IMR-90 (cell line): ENCODE measurements at regions not wholly inside any gene's neighbourhood (a gene's known extent, or its start where the extent isn't known, plus 50 kb on each side); places are given as distances from the start of the nearest gene placed in this dataset.

Experiments
- ATAC-seq: fragments of 200-7000 bp; cut with Tn5 transposase; 2 replicates; pipeline ENCODE4 v1.9.1; 2020; ENCODE audit warnings: low read depth, mild to moderate bottlenecking, moderate library complexity
- BruUV-seq: library from RNA; stranded (reverse); fragments of 400-500 nt; replicated peaks from 2 replicates; lab custom pipeline; 2021; lab: Mats Ljungman, UMichigan
- CTCF ChIA-PET: fragments of 300-600 bp; formaldehyde crosslinking; extraction: SDS; loops from one replicate; lab custom pipeline; 2021; ENCODE audit warnings: antibody characterized with exemption; lab: Yijun Ruan, JAX
- POLR2A ChIA-PET: fragments of 300-600 bp; sonication (Branson Sonifier 250); formaldehyde crosslinking; loops from one replicate; lab custom pipeline; 2022; ENCODE audit warnings: antibody characterized with exemption; ENCODE audit not compliant: unreplicated experiment; lab: Charles Lee
- DNase-seq: peaks from one replicate; pipeline ENCODE4 v3.0.0; 2013
- H2AFZ ChIP-seq: replicated peaks from 2 replicates; pipeline ENCODE3; 2013; ENCODE audit warnings: low read length, mild to moderate bottlenecking; ENCODE audit not compliant: poor library complexity
- H2AK5ac ChIP-seq: 2 replicates; pipeline ENCODE4 v1.6.1; 2013; ENCODE audit warnings: low read depth, low read length, inconsistent platforms
- H2AK9ac ChIP-seq: replicated peaks from 2 replicates; pipeline ENCODE3; 2013; ENCODE audit warnings: mild to moderate bottlenecking, low read depth, low read length, moderate library complexity; ENCODE audit not compliant: poor library complexity
- H2BK120ac ChIP-seq: 2 replicates; pipeline ENCODE4 v1.6.1; 2013; ENCODE audit warnings: low read depth, low read length, inconsistent platforms
- H2BK15ac ChIP-seq: 3 replicates; pipeline ENCODE4 v1.6.1; 2013; ENCODE audit warnings: low read depth, low read length, inconsistent platforms
- H2BK20ac ChIP-seq: 2 replicates; pipeline ENCODE4 v1.6.1; 2013; ENCODE audit warnings: low read depth, mild to moderate bottlenecking, inconsistent platforms, low read length, moderate library complexity
- H2BK5ac ChIP-seq: 2 replicates; pipeline ENCODE4 v1.6.1; 2013; ENCODE audit warnings: mild to moderate bottlenecking, low read depth, low read length, inconsistent platforms; ENCODE audit not compliant: poor library complexity, severe bottlenecking
- H3K14ac ChIP-seq: replicated peaks from 2 replicates; pipeline ENCODE4 v1.6.1; 2013; ENCODE audit warnings: low read depth, low read length, inconsistent platforms
- H3K18ac ChIP-seq: 2 replicates; pipeline ENCODE4 v1.6.1; 2013; ENCODE audit warnings: low read depth, low read length, control low read depth
- H3K23ac ChIP-seq: 2 replicates; pipeline ENCODE4 v1.6.1; 2013; ENCODE audit warnings: low read depth, low read length, inconsistent platforms
- H3K27ac ChIP-seq: 2 replicates; pipeline ENCODE4 v1.5.1; 2013; ENCODE audit warnings: mild to moderate bottlenecking, control low read depth, low read length; ENCODE audit not compliant: insufficient read depth
- H3K27me3 ChIP-seq: 2 replicates; pipeline ENCODE4 v1.6.1; 2013; ENCODE audit warnings: low read length; ENCODE audit not compliant: control insufficient read depth, insufficient read depth
- H3K36me3 ChIP-seq: 2 replicates; pipeline ENCODE4 v1.6.1; 2013; ENCODE audit warnings: low read length, mixed read lengths; ENCODE audit not compliant: control insufficient read depth, insufficient read depth
- H3K4ac ChIP-seq: 2 replicates; pipeline ENCODE4 v1.6.1; 2013; ENCODE audit warnings: low read depth, low read length, inconsistent platforms
- H3K4me1 ChIP-seq: 2 replicates; pipeline ENCODE4 v1.6.1; 2013; ENCODE audit warnings: low read length, mixed read lengths; ENCODE audit not compliant: control insufficient read depth, insufficient read depth
- H3K4me2 ChIP-seq: 2 replicates; pipeline ENCODE4 v1.6.1; 2013; ENCODE audit warnings: low read depth, mild to moderate bottlenecking, control low read depth, low read length, moderate library complexity
- H3K4me3 ChIP-seq: 2 replicates; pipeline ENCODE4 v1.5.1; 2013; ENCODE audit warnings: low read depth, mild to moderate bottlenecking, control low read depth, low read length, moderate library complexity; ENCODE audit not compliant: insufficient read depth
- H3K56ac ChIP-seq: 2 replicates; pipeline ENCODE4 v1.6.1; 2013; ENCODE audit warnings: low read length, inconsistent platforms; ENCODE audit not compliant: insufficient read depth; ENCODE audit errors: extremely low read depth
- H3K79me1 ChIP-seq, 2 experiments: 2 replicates each; pipeline ENCODE4 v1.6.1; 2013; ENCODE audit warnings: low read length in 2 of 2, inconsistent platforms in 1 of 2, low read depth in 1 of 2
- H3K9ac ChIP-seq: 2 replicates; pipeline ENCODE4 v1.6.1; 2013; ENCODE audit warnings: low read depth, low read length, control low read depth
- H3K9me1 ChIP-seq: 2 replicates; pipeline ENCODE4 v1.6.1; 2013; ENCODE audit warnings: low read length, inconsistent platforms; ENCODE audit not compliant: insufficient read depth
- H3K9me3 ChIP-seq: 2 replicates; pipeline ENCODE4 v1.6.1; 2013; ENCODE audit warnings: low read length; ENCODE audit not compliant: control insufficient read depth, insufficient read depth
- H4K20me1 ChIP-seq: 2 replicates; pipeline ENCODE4 v1.6.1; 2013; ENCODE audit warnings: low read length, inconsistent platforms; ENCODE audit not compliant: insufficient read depth
- H4K5ac ChIP-seq: 2 replicates; pipeline ENCODE4 v1.6.1; 2013; ENCODE audit warnings: mild to moderate bottlenecking, low read depth, low read length, control low read depth
- H4K8ac ChIP-seq, 2 experiments: 2 replicates each; pipeline ENCODE4 v1.6.1; 2013; ENCODE audit warnings: low read depth in 2 of 2, low read length in 2 of 2, control low read depth in 1 of 2, inconsistent platforms in 1 of 2
- H4K91ac ChIP-seq: 2 replicates; pipeline ENCODE4 v1.6.1; 2013; ENCODE audit warnings: low read depth, low read length, inconsistent platforms; ENCODE audit not compliant: insufficient read depth
- BHLHE40 ChIP-seq: fragments of 150-350 bp; IDR thresholded peaks from 2 replicates; pipeline ENCODE4 v1.6.1; 2016; ENCODE audit warnings: mild to moderate bottlenecking, low read depth, low read length
- CHD1 ChIP-seq: IDR thresholded peaks from 2 replicates; pipeline ENCODE4 v1.6.1; 2012; ENCODE audit warnings: low read depth, low read length, improper control_type of control experiment
- FOS ChIP-seq: fragments of 150-350 bp; IDR thresholded peaks from 2 replicates; pipeline ENCODE4 v1.6.1; 2016; ENCODE audit warnings: low read depth, low read length
- MAZ ChIP-seq: IDR thresholded peaks from 2 replicates; pipeline ENCODE4 v1.6.1; 2012; ENCODE audit warnings: low read depth, mild to moderate bottlenecking, low read length, improper control_type of control experiment, moderate library complexity, borderline replicate concordance
- NFE2L2 ChIP-seq: fragments of 150-350 bp; IDR thresholded peaks from 2 replicates; pipeline ENCODE4 v1.6.1; 2016; ENCODE audit warnings: low read depth, mild to moderate bottlenecking, low read length
- POLR2A ChIP-seq: IDR thresholded peaks from 2 replicates; pipeline ENCODE4 v1.6.1; 2012; ENCODE audit warnings: mild to moderate bottlenecking, low read depth, low read length
- RAD21 ChIP-seq: IDR thresholded peaks from 2 replicates; pipeline ENCODE4 v1.6.1; 2012; ENCODE audit warnings: low read length, improper control_type of control experiment
- RCOR1 ChIP-seq: IDR thresholded peaks from 2 replicates; pipeline ENCODE4 v1.6.1; 2012; ENCODE audit warnings: mild to moderate bottlenecking, low read length, improper control_type of control experiment; ENCODE audit not compliant: insufficient replicate concordance
- SMC3 ChIP-seq: fragments of 150-350 bp; IDR thresholded peaks from 2 replicates; pipeline ENCODE4 v1.6.1; 2016; ENCODE audit warnings: low read depth, mild to moderate bottlenecking, antibody characterized with exemption, low read length, moderate library complexity
- WGBS, 2 experiments: methylation state at CpG; one replicate each; pipeline versions ENCODE4 v1.1.5 to v1.1.7; 2013; ENCODE audit warnings: missing lambda C conversion rate in 2 of 2; ENCODE audit not compliant: insufficient read length in 1 of 2; ENCODE audit errors: extremely low coverage in 2 of 2; 5-methylcytosine and 5-hydroxymethylcytosine counted together
- dilution Hi-C: fragments of 300-500 bp; cut with HindIII; formaldehyde crosslinking; loops from one replicate; pipeline ENCODE4 v1.14.3; 2018; ENCODE audit warnings: low sequenced_read_pairs; ENCODE audit not compliant: unreplicated experiment
- in situ Hi-C: fragments of 300-500 bp; cut with MboI; formaldehyde crosslinking; loops from 3 replicates; pipeline ENCODE4 v1.14.3; 2019; ENCODE audit warnings: low sequenced_read_pairs, inconsistent platforms, mixed read lengths
- intact Hi-C: fragments of 100-400 bp; cut with micrococcal nuclease; formaldehyde crosslinking; loops from 2 replicates; pipeline ENCODE4 v1.10.0; 2022
- TF ChIP-seq, protein P1 (sequence below): fragments of 150-350 bp; IDR thresholded peaks from 2 replicates; pipeline ENCODE4 v1.6.1; 2016; ENCODE audit warnings: low read depth, mild to moderate bottlenecking, low read length, moderate library complexity, borderline replicate concordance

DNA sequence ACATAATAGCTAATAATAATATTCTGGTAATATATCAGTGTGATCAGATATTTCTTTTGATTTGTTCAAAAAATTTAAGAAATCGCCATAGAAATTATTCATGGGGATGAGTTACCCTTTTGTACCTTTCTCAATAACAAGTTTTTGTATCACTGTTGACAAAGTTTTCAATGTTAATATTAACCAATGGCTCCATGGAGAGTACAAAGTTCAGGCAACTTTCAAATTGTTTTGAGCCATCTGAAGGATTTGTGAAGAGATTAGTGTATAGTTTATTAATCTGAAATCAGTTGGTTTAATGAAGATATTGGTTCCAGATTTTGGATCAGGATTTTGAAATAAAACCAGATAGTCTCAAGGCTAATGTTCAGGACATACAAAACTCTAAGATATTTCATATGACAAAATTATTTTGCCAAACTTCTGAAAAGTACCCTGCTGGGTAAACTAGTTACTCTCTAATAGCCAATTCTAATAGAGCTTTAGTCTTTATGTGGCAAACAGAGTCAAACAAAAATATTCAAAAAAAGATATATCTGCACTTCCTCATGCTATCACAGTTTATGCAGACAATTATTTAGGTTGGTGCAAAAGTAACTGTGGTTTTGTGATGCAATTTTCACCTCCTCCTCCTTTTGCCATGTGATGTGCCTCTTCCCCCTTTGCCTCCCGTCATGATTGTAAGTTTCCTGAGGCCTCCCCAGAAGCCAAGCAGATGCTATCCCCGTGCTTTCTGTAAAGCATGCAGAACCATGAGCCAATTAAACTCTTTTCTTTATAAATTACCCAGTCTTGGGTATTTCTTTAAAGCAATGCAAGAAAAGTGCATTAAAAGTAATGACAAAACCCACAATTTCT, 1105.0 kb downstream of the PLA2G4A start:
- intact Hi-C loops = no loop called here
- dilution Hi-C loops = no loop called here
- Histone ChIP-seq H2AK9ac (no peak overlapping the region), H2AK5ac (no peak overlapping the region), H3K56ac (no peak overlapping the region), H2BK20ac (no peak overlapping the region), H2BK5ac (no peak overlapping the region), H3K36me3 (no peaks in the 10 kb centered on the region), H4K20me1 (no peaks in the 10 kb centered on the region), H3K4me3 (no peak overlapping the region), H4K91ac (no peak overlapping the region), H4K8ac (no peak overlapping the region), H3K9me3 (no peaks in the 10 kb centered on the region), H3K27me3 (no peaks in the 10 kb centered on the region), H4K5ac (no peak overlapping the region), H2BK120ac (no peak overlapping the region), H3K27ac (no peak overlapping the region), H3K9ac (no peak overlapping the region), H2BK15ac (no peak overlapping the region), H3K4me1 (no peaks in the 10 kb centered on the region), H3K4me2 (no peak overlapping the region), H3K9me1 (peaks cover 2% of the 10 kb centered on the region; the same call in 1 of the 2 replicates), H2AFZ (no peak overlapping the region), H3K23ac (no peak overlapping the region), H3K18ac (no peak overlapping the region), H3K79me1 (no peaks in the 10 kb centered on the region), H3K4ac (no peak overlapping the region), H3K14ac (no peak overlapping the region)
- POLR2A ChIA-PET = no interaction called here
- TF ChIP-seq SMC3 = no peak
- no peak for TF ChIP-seq CHD1
- no peak for TF ChIP-seq RAD21
- TF ChIP-seq, protein P1, sequence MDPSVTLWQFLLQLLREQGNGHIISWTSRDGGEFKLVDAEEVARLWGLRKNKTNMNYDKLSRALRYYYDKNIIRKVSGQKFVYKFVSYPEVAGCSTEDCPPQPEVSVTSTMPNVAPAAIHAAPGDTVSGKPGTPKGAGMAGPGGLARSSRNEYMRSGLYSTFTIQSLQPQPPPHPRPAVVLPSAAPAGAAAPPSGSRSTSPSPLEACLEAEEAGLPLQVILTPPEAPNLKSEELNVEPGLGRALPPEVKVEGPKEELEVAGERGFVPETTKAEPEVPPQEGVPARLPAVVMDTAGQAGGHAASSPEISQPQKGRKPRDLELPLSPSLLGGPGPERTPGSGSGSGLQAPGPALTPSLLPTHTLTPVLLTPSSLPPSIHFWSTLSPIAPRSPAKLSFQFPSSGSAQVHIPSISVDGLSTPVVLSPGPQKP = no peak
- no peak for TF ChIP-seq NFE2L2
- TF ChIP-seq RCOR1 = no peak
- TF ChIP-seq BHLHE40 = no peak
- no peak for TF ChIP-seq MAZ
- TF ChIP-seq FOS = no peak
- TF ChIP-seq POLR2A = no peak
- no CpG with 5 or more reads among the region's 3 CpGs for WGBS, 2 experiments
- BruUV-seq = no TSS peak
- in situ Hi-C loops = no loop called here
- no peak for ATAC-seq
- no peak for DNase-seq
- CTCF ChIA-PET = no interaction called here
